Erythroblast (primary cell): ENCODE measurements at regions not wholly inside any gene's neighbourhood (a gene's known extent, or its start where the extent isn't known, plus 50 kb on each side); places are given as distances from the start of the nearest gene placed in this dataset.
A peak's percentile ranks its signal among the peaks of the same experiment; 100 is the strongest.
"Not testable (repeated sequence)": the region's sequence is repeated elsewhere in the genome, so short reads cannot be mapped to it uniquely, and the experiment has no call there.

ENCODE experiments used
- DNase-seq, 2 experiments: peaks; one replicate each; lab custom pipeline; 2025; lab: John Stamatoyannopoulos, UW
- GATA1 ChIP-seq: IDR thresholded peaks from 2 replicates; pipeline ENCODE4 v1.6.1; 2011; ENCODE audit warnings: low read depth, mild to moderate bottlenecking, control low read depth, low read length, moderate library complexity
- POLR2A ChIP-seq: IDR thresholded peaks from 2 replicates; pipeline ENCODE4 v1.6.1; 2011; ENCODE audit warnings: mild to moderate bottlenecking, low read length

DNA sequence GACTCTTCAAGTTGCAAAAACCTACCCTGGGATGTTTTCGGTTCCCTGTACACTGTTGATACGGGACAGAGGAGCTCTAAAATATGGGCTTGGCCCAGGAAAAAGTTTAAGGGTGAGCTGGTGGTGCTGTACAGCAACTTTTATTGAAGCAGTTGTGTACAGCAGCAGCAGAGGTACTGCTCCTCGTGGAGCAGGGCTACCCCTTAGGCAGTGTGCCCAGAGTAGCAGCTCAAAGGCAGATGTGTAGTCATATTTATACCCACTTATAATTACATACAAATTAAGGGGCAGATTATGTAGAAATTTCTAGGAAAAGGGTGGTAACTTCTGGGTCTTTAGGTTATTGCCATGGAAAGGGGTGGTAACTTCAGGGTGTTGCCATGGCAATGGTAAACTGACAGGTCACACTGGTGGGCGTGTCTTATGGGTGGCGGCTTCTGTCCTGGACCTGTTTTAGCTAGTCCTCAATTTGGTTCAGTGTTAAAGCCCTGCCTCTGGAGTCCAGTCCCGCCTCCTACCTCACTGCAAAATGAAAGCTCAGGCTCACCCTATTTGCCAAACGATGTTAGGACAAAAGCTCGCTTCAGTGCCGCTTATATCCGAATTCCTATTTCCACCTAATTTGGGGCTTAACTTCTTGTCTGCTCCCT lies 203.2 kb downstream of the ETAA1 start:
- peak; percentile 25 to 50 for DNase-seq
- TF ChIP-seq GATA1 = no peak

DNA sequence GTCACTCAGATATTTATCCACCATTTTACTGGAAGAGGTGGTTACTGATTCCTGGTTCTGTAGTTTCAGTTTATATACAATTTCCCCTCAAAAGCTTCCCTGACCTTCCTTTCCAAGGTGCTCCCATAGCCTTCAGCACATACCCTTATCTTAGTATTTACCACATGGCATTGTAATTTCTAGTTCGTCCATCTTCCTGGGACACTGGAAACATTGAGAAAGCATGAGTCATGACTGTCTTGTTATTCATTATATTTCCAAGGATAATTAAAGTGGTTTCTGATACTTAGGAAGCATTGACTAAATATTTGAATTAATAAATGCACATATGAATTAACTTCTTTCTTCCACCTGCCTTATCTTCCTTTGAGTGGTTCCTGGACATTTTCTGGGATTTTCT lies 203.8 kb downstream of the ETAA1 start:
- TF ChIP-seq GATA1 (no peak), POLR2A (no peak)
- no peak for DNase-seq

DNA sequence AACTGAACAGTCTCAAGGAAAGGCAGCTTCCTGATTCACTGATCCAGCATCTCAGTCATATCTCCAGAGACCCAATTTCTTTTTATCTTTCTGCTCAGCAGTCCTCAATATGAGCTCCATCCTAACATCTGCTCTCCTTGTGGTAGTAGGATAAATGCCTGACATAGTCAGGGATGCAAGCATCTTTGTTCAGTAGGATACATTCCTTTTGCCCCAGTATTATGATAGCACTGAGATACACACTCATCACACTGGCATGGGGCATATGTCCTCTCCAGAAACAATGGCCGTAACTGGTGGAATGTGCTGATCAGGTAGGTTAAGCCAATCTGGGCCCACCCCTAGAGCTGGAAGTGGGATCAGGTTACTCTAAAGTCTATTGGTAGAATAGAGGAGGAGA lies 207.2 kb downstream of the ETAA1 start:
- no peak for TF ChIP-seq POLR2A
- no peak for TF ChIP-seq GATA1
- no peak for DNase-seq

DNA sequence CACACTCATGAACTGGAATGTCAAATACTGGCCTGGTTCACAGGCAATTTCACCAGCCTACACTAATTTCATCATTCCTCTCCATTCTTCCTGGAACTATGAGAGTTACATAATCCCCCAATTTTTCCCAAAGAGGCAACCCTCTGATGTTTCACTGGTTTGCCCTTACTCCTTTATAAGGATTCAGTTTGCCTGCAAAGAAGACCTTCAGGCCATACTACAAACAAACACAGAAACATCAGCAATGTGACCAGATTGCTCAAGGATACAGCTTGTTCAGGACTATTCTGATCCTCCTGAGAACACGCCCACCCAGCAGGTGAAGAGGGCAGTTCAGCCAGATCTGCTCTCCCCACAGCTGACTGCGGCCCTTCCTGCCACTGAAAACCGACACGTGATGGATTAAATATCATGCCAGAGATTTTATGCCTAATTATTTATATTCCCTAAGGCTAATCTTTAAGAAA lies 215.5 kb downstream of the ETAA1 start:
- TF ChIP-seq POLR2A = no peak
- no peak for TF ChIP-seq GATA1
- DNase-seq = no peak

DNA sequence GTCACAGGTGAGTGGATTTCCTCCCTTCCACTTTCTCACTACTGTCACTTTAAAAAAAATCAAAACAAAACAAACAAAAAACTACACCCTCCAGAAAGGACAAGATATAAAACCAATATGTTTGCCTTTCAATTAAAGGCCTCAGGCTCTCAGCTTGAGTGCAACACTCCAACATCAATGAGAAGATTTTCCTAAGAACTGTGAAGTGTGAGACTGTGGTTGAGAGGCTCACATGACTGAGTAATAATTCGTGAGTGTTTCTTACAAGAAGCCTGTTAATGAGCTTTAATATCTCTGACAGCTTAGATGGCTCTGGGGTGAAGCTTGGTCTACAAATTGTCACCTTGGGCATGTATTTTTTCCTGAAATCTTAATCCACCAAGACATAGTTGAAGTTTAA lies 216.1 kb downstream of the ETAA1 start:
- TF ChIP-seq GATA1 (no peak), POLR2A (no peak)
- DNase-seq = no peak

DNA sequence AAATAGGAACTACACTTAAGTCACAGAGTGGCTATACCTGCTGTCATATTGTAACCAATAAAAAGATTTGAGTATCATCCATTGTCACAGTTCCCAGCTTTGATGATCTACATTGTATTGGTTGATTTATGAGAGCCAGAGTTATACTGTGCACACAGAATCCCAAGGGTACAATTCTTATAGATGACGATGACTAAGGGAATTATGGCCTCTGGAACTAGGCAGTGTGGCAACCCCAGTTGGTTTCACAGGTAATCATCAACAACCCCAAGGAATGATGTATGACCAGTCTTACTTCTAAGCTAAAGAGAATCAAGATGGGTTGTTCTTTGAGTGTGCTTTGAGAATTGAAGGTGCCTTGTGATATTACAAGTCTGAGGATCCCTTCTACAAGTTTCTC lies 217.3 kb downstream of the ETAA1 start:
- TF ChIP-seq POLR2A = no peak
- no peak for TF ChIP-seq GATA1
- DNase-seq = no peak

DNA sequence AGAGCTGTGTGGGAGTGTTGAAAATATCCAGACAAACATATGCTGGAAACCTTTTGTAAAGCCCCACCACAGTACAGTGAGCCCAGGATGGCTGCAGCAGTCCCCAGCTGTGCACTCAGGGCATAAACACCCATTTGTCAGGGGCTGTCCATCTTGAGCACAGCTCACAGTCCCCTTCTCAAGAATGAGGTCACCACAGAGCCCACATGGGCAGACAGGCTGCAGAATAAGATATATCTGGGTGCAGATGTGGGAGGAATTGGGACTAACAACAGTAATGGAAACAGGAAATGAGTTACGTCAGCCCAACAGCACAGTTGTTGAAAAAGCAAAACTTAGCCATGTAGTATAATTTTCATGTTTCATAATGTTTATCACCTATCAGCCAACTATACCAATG lies 219.6 kb downstream of the ETAA1 start:
- no peak for TF ChIP-seq GATA1
- no peak for TF ChIP-seq POLR2A
- DNase-seq = no peak

DNA sequence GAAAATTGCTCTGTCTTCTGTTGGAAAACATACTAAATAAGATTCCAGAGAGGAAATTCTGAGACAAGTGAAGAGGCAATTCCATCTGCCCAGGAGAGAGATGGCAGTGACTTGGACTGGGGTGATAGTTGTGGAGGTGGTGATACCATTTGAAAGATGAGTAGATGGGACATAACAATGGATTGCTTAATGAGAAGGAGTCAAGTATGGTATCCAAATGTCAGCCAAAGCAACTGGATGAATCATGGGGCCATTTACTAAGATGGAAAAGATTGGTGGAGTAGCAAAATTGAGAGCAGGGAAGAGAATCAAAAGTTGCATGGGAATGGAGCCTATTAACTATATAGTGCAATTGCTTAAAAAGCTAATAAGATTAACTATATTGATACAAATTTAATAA lies 222.1 kb downstream of the ETAA1 start:
- TF ChIP-seq GATA1 = no peak
- no peak for DNase-seq

DNA sequence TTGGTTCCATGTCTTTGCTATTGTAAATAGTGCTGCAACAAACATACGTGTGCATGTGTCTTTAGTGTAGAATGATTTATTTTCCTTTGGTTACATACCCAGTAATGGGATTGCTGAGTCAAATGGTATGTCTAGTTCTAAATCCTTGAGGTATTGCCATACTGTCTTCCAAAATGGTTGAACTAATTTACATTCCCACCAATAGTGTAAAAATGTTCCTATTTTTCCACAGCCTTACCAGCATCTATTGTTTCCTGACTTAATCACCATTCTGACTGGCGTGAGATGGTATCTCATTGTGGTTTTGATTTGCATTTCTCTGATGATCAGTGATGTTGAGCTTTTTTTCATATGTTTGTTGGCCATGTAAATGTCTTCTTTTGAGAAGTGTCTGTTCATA lies 226.6 kb downstream of the ETAA1 start:
- not testable (repeated sequence) for DNase-seq

DNA sequence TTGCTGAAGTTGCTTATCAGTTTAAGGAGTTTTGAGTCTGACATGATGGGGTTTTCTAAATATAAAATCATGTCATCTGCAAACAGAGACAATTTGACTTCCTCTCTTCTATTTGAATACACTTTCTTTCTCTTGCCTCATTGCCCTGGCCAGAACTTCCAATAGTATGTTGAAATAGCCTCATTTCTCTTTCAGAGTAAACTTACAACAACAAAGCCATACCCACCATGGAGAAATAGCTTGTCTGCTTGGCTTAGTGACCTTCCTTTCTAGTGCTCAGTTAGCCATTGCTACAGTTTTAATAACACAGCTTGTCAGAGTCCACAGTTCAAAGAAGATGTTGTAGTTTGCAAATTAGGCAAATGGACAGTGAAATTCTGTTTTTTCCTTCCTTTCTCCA lies 228.0 kb downstream of the ETAA1 start:
- DNase-seq = no peak
- TF ChIP-seq POLR2A (no peak), GATA1 (no peak)

DNA sequence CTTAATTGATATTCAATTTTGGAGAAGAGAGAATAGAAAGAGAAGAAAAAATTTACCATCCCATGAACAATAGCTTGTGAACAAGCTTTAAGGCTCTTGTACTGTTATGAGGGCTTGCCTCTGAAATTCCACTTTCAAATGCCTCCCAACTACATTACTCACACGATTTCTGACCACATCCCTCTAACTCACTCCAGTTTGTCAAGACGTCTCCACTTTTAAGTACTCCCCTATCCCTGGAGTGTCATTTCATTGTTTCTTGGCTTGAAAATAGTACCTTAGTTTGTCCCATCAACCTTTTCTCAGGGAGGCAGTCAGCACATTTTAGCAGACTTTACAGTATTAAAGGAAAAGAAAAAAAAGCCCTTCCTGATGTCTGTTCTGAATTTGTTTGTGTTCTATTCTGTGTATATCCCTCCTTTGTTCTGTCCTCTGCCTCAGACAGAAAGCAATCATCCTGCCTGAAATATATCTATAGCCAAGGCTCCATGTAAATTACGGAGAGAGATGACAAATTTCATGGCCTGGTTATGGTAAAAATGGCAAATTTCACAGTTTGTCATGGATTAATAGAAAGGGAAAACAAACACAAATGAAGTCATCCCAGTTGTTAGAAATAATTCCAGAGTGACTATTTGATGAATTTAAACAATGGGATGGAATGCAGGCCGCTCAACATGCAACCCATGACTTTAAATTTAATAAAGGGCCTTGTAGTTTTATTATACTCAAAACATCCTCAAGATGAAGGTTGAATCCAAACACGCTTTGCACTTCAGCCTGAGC lies 228.8 kb downstream of the ETAA1 start:
- DNase-seq = no peak
- TF ChIP-seq POLR2A = no peak
- TF ChIP-seq GATA1 = no peak

DNA sequence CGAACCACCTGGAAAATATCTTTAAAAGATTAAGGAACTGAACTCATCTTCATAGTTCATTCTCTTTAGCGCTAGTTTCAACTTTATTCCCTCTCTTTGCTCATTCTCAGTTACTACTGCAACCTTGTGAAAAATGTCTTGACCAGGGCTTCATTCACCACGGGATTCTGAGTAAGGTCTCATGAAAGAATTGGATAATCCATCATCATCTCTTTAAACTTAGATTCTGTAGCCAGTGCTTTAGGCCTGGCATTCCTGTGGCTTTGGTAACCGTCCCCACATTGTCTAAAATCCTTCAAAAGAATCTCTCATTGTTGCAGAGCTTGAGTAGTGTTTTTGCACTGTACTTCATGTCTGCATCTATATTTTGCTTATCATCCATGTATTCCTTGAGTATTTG lies 229.5 kb downstream of the ETAA1 start:
- no peak for DNase-seq
- TF ChIP-seq POLR2A (no peak), GATA1 (no peak)

DNA sequence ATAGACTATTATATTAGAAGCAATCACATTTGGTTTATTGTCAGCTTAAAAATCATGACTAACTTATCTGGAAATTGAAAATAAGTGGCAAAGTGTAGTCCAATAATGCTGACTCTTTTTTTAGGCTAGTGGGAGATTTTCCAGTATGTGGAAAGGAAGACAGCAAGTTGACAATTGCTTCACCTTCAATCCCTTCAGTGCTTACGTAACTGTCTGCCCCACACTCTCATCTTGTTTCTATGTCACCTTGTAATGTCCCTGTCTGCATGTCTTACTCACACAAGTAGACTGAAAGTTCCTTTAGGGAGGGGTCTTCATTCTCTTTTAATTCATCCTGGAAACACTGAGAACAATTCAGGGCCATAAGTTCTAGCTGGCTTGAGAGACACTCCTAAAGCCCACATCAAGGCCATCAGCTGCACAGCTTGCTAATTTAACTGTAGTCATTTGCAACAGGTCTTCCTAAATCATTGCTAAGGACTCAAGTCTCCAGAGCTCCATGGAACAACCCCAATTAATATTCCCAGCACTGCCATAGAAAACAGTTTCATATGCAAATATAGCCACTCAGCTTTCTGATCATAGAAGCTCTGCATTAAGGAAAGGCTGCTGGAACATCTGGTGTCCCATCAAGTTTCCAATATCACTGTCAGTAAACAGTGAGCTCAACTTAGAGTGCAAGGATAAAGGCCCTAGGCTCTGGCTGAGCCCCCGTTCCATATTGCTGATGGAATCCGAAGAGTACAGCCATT lies 230.5 kb downstream of the ETAA1 start:
- TF ChIP-seq GATA1 (no peak), POLR2A (no peak)
- no peak for DNase-seq

DNA sequence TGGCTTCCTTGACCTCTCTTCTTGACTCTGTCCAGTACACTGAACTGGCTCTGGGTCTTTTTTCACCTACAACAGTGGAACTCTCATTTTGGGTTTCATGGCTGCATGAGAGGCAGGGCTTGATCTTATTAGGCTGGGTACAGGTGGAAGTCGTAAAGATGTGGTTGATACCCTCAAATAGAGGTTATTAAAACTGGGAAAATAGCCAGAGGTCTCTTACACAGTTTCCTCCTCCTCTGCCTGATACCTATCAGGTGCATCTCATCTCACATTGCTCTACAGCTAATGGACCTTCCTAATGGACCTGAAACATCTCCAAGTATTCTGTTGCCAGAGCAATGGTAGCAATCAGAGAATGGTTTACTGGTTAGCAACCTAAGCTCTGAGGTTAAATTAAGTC lies 231.8 kb downstream of the ETAA1 start:
- TF ChIP-seq GATA1 (no peak), POLR2A (no peak)
- DNase-seq = no peak
